Left lung (tissue), 4 donors: ENCODE measurements at regions not wholly inside any gene's neighbourhood (a gene's known extent, or its start where the extent isn't known, plus 50 kb on each side); places are given as distances from the start of the nearest gene placed in this dataset.

Experiments
- ATAC-seq: fragments of 200-7000 bp; cut with Tn5 transposase; one replicate; pipeline ENCODE4 v1.9.1; 2020; ENCODE audit warnings: moderate library complexity
- DNase-seq, 4 donors: peaks; one replicate each; pipeline ENCODE4 v3.0.0-alpha.2; 2013 to 2020
- H3K27ac ChIP-seq, 2 donors: fragments of 200-600 bp; sonication (generic) in 1 of 2; one replicate each; pipeline versions ENCODE4 v1.5.0 to v1.8.0; 2020 to 2021
- H3K27me3 ChIP-seq, 2 donors: fragments of 200-600 bp; sonication (generic) in 1 of 2; one replicate each; pipeline versions ENCODE4 v1.5.0 to v1.8.0; 2020 to 2021
- H3K36me3 ChIP-seq, 2 donors: fragments of 200-600 bp; sonication (generic) in 1 of 2; one replicate each; pipeline versions ENCODE4 v1.5.0 to v1.8.0; 2020 to 2021
- H3K4me1 ChIP-seq, 2 donors: fragments of 200-600 bp; one replicate each; pipeline ENCODE4 v1.8.0; 2021
- H3K4me3 ChIP-seq, 2 donors: fragments of 200-600 bp; sonication (generic) in 1 of 2; one replicate each; pipeline versions ENCODE4 v1.5.0 to v1.8.0; 2020 to 2021; ENCODE audit warnings: mild to moderate bottlenecking in 1 of 2
- H3K9me3 ChIP-seq, 2 donors: fragments of 200-600 bp; sonication (generic) in 1 of 2; one replicate each; pipeline versions ENCODE4 v1.5.0 to v1.8.0; 2020 to 2021
- CTCF ChIP-seq, 2 donors: fragments of 200-600 bp; sonication (generic) in 1 of 2; IDR thresholded peaks; one replicate each; pipeline versions ENCODE4 v1.5.0 to v1.8.0; 2021; ENCODE audit warnings: antibody characterized with exemption in 2 of 2
- intact Hi-C, 2 donors: fragments of 100-400 bp; cut with DNase I; formaldehyde crosslinking; loops; one replicate each; pipeline versions ENCODE4 v1.11.2 to v1.14.2; 2022
- donor health status: DM: no; HTN: yes; CAD: no.
- donor health status: DM: no; HTN: no; CAD: no.

DNA sequence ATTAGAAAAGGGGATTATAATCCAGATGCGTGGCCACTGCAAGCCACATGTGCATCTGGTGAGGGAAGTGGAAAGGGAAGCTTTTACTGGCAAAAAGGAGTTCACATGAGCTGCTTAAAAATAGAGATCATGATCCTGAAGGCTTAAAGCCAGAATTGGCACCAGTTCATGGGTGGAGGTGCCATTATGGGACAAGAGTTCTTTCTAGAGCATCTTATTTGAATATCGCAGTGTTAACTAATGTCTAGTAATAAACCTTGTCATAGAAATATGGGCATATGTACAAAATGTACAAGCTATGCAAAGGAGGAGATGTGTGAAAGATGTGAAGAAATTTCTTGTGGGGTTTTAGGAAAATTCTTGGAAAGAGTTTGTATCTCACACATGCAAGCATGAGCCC is 178.4 kb upstream of the CBLB start:
- DNase-seq = no peak
- no peak overlapping the region for H3K27ac ChIP-seq
- H3K36me3 ChIP-seq = no peaks in the 10 kb centered on the region
- H3K4me1 ChIP-seq = no peaks in the 10 kb centered on the region
- ATAC-seq = no peak
- H3K27me3 ChIP-seq = no peaks in the 10 kb centered on the region
- intact Hi-C loops = no loop called here
- H3K9me3 ChIP-seq = peaks cover 0 to 5% of the 10 kb centered on the region in 2 donors
- TF ChIP-seq CTCF (IDR thresholded peaks at IDR 0.05) = no peak
- no peak overlapping the region for H3K4me3 ChIP-seq

GRCh38 chr3:106048946-106049481 is 180.2 kb upstream of the CBLB start:
- no peak for TF ChIP-seq CTCF (IDR thresholded peaks at IDR 0.05)
- H3K27ac ChIP-seq = no peak overlapping the region
- no peak for DNase-seq
- peaks cover 0 to 5% of the 10 kb centered on the region in 2 donors for H3K9me3 ChIP-seq
- no peak for ATAC-seq
- no peaks in the 10 kb centered on the region for H3K27me3 ChIP-seq
- H3K36me3 ChIP-seq = no peaks in the 10 kb centered on the region
- H3K4me1 ChIP-seq = no peaks in the 10 kb centered on the region
- no peak overlapping the region for H3K4me3 ChIP-seq
- intact Hi-C loops = no loop called here

GRCh38 chr3:106049821-106050220 is 181.0 kb upstream of the CBLB start:
- intact Hi-C loops = no loop called here
- Histone ChIP-seq H3K27me3 (no peaks in the 10 kb centered on the region), H3K4me3 (no peak overlapping the region), H3K9me3 (peaks cover 0 to 5% of the 10 kb centered on the region in 2 donors), H3K27ac (no peak overlapping the region), H3K36me3 (no peaks in the 10 kb centered on the region), H3K4me1 (no peaks in the 10 kb centered on the region)
- DNase-seq (no peak), ATAC-seq (no peak)
- no peak for TF ChIP-seq CTCF (IDR thresholded peaks at IDR 0.05)

DNA sequence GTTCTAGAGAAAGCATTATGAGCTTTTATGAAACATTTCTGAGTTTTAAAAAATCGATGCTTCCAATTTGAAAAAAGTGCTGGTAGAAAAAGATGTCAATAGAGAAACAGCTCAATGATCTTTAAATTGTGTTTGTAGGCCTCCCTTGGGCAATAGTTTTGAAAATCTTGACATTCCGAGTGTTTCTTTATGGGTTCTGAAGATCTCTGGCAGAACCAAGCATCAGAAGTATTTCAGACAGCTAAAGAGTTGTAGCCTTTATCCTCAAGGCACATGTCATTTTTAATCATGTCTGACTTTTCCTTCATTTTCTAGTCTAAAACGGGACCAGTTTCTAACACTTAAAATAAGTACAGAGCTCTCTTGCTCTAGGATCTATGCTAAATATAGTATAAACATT is 188.1 kb upstream of the CBLB start:
- Histone ChIP-seq H3K27me3 (no peaks in the 10 kb centered on the region), H3K9me3 (no peaks in the 10 kb centered on the region), H3K4me1 (no peaks in the 10 kb centered on the region), H3K36me3 (no peaks in the 10 kb centered on the region), H3K4me3 (no peak overlapping the region), H3K27ac (no peak overlapping the region)
- ATAC-seq = no peak
- no peak for DNase-seq
- TF ChIP-seq CTCF (IDR thresholded peaks at IDR 0.05) = no peak
- intact Hi-C loops = no loop called here

- TF ChIP-seq CTCF (IDR thresholded peaks at IDR 0.05) = no peak
- Histone ChIP-seq H3K27me3 (no peaks in the 10 kb centered on the region), H3K9me3 (no peaks in the 10 kb centered on the region), H3K27ac (no peak overlapping the region), H3K4me3 (no peak overlapping the region), H3K4me1 (no peaks in the 10 kb centered on the region), H3K36me3 (no peaks in the 10 kb centered on the region)
- ATAC-seq = no peak
- DNase-seq = no peak
- intact Hi-C loops = no loop called here
These were observed 189.7 kb upstream of the CBLB start for GRCh38 chr3:106058475-106058874.
